ENCODE measurements at regions not wholly inside any gene's neighbourhood (a gene's known extent, or its start where the extent isn't known, plus 50 kb on each side); places are given as distances from the start of the nearest gene placed in this dataset.
A peak's percentile ranks its signal among the peaks of the same experiment; 100 is the strongest.

- H3K4me1 Mint-ChIP-seq (ENCODE audit: low read depth), result peaks cover 3% of the 10 kb centered on the region
- no peaks in the 10 kb centered on the region for H3K27me3 Mint-ChIP-seq (ENCODE audit: low read depth)
Observed at GRCh38 chr6:26223650-26224546, 136.7 kb downstream of the HFE start.

DNA sequence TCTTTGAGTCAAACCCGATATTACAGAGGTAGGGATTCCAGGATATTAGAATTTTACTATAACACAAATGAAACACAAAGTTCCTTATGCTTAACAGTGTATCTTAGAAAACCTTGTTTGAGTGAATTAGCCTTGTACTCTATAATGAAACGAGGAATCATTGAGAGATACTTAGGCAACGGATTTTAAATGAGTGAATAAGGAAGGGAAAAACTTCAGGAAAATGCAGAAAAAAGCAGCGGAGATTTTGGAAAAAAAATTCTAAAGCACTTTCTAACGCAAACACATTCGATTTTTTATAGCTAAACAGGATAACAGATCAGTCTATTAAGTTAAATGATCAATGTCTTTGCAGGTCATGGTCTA lies 137.3 kb downstream of the HFE start:
- DNase-seq (ENCODE audit: low spot score), result no peak
- TF ChIP-seq CTCF (IDR thresholded peaks at IDR 0.05), result no peak
- Mint-ChIP-seq H3K4me1 (ENCODE audit: low read depth) (peaks cover 3% of the 10 kb centered on the region), H3K9me3 (ENCODE audit: low read depth) (no peaks in the 10 kb centered on the region), H3K4me3 (ENCODE audit: unreplicated experiment) (no peak overlapping the region), H3K27me3 (ENCODE audit: low read depth) (no peaks in the 10 kb centered on the region), H3K27ac (ENCODE audit: unreplicated experiment) (no peak overlapping the region), H3K36me3 (ENCODE audit: low read depth) (no peaks in the 10 kb centered on the region)

More at GRCh38 chr6:26223650-26224546, 136.7 kb downstream of the HFE start:
- no peaks in the 10 kb centered on the region for H3K36me3 Mint-ChIP-seq (ENCODE audit: low read depth)
- H3K27ac Mint-ChIP-seq (ENCODE audit: unreplicated experiment), result no peak overlapping the region
- TF ChIP-seq CTCF (IDR thresholded peaks at IDR 0.05), result no peak
- H3K4me3 Mint-ChIP-seq (ENCODE audit: unreplicated experiment), result no peak overlapping the region
- H3K9me3 Mint-ChIP-seq (ENCODE audit: low read depth), result no peaks in the 10 kb centered on the region
- no peak for DNase-seq (ENCODE audit: low spot score)

- DNase-seq (ENCODE audit: low spot score), result no peak
- no peaks in the 10 kb centered on the region for H3K27me3 Mint-ChIP-seq (ENCODE audit: low read depth)
- H3K36me3 Mint-ChIP-seq (ENCODE audit: low read depth), result no peaks in the 10 kb centered on the region
- TF ChIP-seq CTCF (IDR thresholded peaks at IDR 0.05), result peak; percentile 70
- H3K4me3 Mint-ChIP-seq (ENCODE audit: unreplicated experiment), result no peak overlapping the region
- peaks cover 3% of the 10 kb centered on the region for H3K4me1 Mint-ChIP-seq (ENCODE audit: low read depth)
- H3K27ac Mint-ChIP-seq (ENCODE audit: unreplicated experiment), result no peak overlapping the region
- H3K9me3 Mint-ChIP-seq (ENCODE audit: low read depth), result no peaks in the 10 kb centered on the region
Observed at GRCh38 chr6:26224940-26225847, 138.0 kb downstream of the HFE start.

DNA sequence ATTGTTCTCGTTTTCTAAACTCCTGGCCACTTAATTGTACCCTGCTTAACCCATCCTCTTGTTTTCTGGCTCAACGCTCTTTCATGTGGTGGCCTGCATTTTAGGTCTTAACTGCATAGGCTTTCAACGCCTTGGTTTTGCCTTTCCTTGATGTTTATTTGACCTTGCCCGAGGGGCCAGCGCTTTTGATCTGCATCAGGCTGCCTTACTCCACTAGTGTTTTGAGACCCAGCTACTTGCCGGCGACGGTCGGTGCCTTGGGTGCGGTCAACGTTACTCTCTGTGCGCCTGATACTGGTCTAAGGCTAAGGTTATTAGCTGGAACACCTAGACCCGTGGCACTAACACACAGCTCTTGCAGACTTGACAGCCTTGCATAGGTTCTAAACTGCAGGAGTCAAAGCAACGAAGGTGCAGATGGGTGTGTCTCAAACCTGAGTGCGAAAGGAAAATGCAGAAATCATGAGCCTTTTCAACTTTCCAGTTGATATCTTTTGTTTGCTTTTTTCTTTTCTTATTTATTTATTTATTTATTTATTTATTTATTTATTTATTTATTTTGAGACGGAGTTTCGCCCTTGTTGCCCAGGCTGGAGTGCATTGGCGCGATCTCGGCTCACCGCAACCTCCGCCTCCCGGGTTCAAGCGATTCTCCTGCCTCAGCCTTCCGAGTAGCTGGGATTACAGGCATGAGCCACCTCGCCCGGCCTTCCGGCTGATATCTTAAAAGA lies 138.8 kb downstream of the HFE start:
- no peak for TF ChIP-seq CTCF (IDR thresholded peaks at IDR 0.05)
- no peaks in the 10 kb centered on the region for H3K36me3 Mint-ChIP-seq (ENCODE audit: low read depth)
- peaks cover 3% of the 10 kb centered on the region for H3K4me1 Mint-ChIP-seq (ENCODE audit: low read depth)
- no peak overlapping the region for H3K27ac Mint-ChIP-seq (ENCODE audit: unreplicated experiment)
- no peaks in the 10 kb centered on the region for H3K9me3 Mint-ChIP-seq (ENCODE audit: low read depth)
- peak overlapping the region; percentile 25 for H3K4me3 Mint-ChIP-seq (ENCODE audit: unreplicated experiment)
- no peak for DNase-seq (ENCODE audit: low spot score)
- H3K27me3 Mint-ChIP-seq (ENCODE audit: low read depth), result no peaks in the 10 kb centered on the region

- Mint-ChIP-seq H3K36me3 (ENCODE audit: low read depth) (no peaks in the 10 kb centered on the region), H3K4me1 (ENCODE audit: low read depth) (peaks cover 3% of the 10 kb centered on the region), H3K9me3 (ENCODE audit: low read depth) (no peaks in the 10 kb centered on the region)
Observed at GRCh38 chr6:26226579-26226967, 138.4 kb upstream of the BTN3A2 start.

More at GRCh38 chr6:26226579-26226967, 138.4 kb upstream of the BTN3A2 start:
- H3K4me3 Mint-ChIP-seq (ENCODE audit: unreplicated experiment), result peak overlapping the region; percentile 25
- TF ChIP-seq CTCF (IDR thresholded peaks at IDR 0.05), result no peak
- H3K27ac Mint-ChIP-seq (ENCODE audit: unreplicated experiment), result no peak overlapping the region
- H3K27me3 Mint-ChIP-seq (ENCODE audit: low read depth), result no peaks in the 10 kb centered on the region
- DNase-seq (ENCODE audit: low spot score), result no peak
